Fibroblast of pulmonary artery (primary cell): ENCODE measurements at regions not wholly inside any gene's neighbourhood (a gene's known extent, or its start where the extent isn't known, plus 50 kb on each side); places are given as distances from the start of the nearest gene placed in this dataset.
"Not testable (repeated sequence)": the region's sequence is repeated elsewhere in the genome, so short reads cannot be mapped to it uniquely, and the experiment has no call there.

Experiments
- DNase-seq: peaks from one replicate; pipeline ENCODE4 v3.0.0-alpha.2; 2010; ENCODE audit warnings: low read depth
- H3K4me3 ChIP-seq: replicated peaks from 2 replicates; pipeline ENCODE4 v1.5.1; 2011; ENCODE audit warnings: low read depth, mild to moderate bottlenecking, control low read depth, low read length, moderate library complexity
- TF ChIP-seq, protein P1 (sequence below): IDR thresholded peaks from 2 replicates; pipeline ENCODE4 v1.5.1; 2011; ENCODE audit warnings: mild to moderate bottlenecking, control low read depth, low read length, inconsistent platforms; ENCODE audit errors: missing control alignments

DNA sequence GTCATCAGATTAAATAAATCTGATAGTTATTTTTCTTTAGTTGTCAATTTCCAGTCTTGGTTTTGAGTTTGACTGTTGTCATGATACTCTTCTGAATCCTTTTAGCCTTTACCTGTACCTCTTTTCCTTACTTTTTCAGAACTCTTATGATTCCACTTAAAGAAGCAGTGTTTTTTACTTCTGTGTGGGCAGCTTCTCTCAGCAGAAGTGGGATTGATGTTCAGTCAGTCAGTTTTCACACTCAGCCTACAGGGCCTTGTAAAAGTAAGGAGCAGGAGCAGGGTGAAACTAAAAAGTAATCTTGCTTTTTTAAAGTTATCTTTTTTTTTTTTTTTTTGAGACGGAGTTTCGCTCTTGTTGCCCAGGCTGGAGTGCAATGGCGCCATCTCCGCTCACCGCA, 75.1 kb downstream of the HAUS1 start:
- no peak for DNase-seq
- no peak overlapping the region for H3K4me3 ChIP-seq
- TF ChIP-seq, protein P1, sequence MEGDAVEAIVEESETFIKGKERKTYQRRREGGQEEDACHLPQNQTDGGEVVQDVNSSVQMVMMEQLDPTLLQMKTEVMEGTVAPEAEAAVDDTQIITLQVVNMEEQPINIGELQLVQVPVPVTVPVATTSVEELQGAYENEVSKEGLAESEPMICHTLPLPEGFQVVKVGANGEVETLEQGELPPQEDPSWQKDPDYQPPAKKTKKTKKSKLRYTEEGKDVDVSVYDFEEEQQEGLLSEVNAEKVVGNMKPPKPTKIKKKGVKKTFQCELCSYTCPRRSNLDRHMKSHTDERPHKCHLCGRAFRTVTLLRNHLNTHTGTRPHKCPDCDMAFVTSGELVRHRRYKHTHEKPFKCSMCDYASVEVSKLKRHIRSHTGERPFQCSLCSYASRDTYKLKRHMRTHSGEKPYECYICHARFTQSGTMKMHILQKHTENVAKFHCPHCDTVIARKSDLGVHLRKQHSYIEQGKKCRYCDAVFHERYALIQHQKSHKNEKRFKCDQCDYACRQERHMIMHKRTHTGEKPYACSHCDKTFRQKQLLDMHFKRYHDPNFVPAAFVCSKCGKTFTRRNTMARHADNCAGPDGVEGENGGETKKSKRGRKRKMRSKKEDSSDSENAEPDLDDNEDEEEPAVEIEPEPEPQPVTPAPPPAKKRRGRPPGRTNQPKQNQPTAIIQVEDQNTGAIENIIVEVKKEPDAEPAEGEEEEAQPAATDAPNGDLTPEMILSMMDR: no peak

DNA sequence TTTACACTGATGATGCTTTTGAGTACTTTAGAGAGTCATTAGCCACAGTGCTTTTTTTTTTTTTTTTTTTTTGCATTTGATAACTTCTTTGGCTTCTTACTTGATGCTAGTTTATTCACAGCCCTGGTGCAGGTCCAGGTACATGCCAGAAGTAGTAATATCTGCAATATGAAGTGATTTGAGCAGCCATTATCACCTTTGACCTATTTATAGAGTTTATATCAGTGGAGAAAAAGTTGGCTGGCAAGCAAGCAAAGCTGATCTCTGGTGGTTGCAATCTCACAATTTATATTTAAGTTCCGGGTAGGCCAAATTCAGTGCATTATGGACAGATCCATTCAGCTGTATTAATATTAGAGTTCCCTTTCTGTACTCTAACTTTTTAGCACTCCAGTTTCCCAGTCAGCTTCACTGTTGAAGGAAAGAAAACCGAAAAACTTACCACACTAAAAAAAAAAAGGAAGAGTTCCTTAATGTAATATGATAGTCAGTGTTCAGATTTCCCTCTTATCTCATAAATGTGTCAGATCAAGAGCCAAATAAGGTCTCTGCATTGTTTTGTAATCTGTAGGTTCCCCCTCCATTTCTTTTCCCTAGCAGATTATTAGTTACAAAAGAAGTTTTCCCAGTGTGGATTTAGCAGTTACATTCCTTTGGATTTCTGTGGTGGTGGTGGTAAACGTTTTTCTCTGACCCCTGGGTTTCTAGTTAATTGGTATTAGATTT, 78.6 kb downstream of the HAUS1 start:
- no peak overlapping the region for H3K4me3 ChIP-seq
- TF ChIP-seq, protein P1: no peak
- peak; percentile 34 for DNase-seq

DNA sequence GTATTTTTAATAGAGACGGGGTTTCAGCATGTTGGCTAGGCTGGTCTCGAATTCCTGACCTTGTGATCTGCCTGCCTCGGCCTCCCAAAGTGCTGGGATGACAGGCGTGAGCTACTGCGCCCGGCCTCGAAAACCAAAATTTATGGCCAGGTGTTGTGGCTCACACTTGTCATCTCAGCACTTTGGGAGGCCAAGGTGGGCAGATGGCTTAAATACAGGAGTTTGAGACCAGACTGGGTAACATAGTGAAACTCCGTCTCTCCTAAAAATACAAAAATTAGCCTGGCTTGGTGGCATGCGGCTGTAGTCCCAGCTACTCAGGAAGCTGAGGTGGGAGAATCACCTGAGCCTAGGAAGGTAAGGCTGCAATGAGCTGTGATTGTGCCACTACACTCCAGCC, 80.1 kb downstream of the HAUS1 start:
- DNase-seq, H3K4me3 ChIP-seq: not testable (repeated sequence)

DNA sequence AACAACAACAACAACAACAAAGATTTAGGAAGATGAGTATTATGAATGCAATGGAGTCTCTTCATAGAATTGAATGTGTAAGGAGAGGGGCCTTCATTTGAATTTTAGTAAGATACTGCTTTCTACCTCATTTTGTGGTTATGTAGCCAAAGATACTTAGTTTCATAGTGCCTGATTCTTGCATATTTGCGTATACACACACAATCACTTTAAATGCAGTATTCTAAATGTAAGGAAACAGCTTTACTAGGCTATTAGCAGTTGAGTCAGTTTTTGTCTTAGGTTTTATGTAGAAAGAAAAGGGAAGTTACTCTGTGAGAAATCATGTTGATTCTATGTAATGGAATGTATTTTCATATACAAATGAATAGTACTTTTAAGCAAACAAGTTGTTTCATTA, 80.5 kb downstream of the HAUS1 start:
- H3K4me3 ChIP-seq: no peak overlapping the region
- DNase-seq: no peak
- TF ChIP-seq, protein P1: no peak

DNA sequence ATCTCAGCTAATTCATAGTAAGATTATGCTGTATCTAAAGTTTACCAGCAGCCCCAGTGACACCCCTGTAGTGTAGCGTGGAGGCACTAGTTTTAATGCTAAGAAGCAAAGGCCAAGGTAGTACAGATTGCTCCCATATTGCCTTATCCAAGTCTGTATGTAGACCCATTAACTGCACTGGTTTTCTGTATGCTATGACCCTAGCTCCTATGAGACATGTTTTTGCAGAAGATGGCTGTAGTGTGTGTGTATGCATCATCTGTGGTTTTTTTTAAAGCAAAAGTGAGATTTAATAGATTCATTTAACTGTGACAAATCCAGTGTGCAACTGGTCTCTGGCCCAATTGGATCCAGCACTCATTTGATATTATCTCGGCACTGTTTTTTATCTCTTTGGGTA, 86.5 kb downstream of the HAUS1 start:
- DNase-seq: no peak
- TF ChIP-seq, protein P1: no peak
- no peak overlapping the region for H3K4me3 ChIP-seq

DNA sequence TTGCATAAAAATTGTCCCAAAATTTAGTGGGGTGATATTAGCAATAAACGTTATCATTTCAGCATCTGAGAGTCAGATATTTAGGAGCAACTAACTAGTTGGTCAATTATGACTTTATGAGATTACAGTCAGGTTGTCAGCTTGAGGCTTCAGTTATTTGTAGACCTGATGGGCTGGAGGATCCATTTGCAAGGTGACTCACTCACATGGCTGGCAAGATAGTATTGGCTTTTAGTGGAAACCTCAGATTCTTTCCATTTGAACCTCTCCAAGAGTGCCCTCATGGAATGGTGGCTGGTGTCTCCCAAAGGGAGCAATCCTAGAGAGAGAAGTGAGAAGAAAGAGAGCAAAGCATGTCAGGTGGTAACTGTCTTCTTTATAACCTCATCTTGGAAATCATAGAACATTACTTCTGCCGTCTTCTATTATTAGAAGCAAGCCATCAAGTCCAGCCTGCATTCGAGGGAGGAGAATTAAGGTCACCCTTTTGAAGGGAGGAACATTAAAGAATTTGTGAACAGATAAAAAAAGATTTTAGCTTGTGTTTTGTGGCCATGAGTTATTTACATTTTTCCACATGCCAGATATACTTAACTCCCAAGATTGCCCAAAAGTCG, 92.5 kb downstream of the HAUS1 start:
- no peak for DNase-seq
- TF ChIP-seq, protein P1: no peak
- H3K4me3 ChIP-seq: no peak overlapping the region

DNA sequence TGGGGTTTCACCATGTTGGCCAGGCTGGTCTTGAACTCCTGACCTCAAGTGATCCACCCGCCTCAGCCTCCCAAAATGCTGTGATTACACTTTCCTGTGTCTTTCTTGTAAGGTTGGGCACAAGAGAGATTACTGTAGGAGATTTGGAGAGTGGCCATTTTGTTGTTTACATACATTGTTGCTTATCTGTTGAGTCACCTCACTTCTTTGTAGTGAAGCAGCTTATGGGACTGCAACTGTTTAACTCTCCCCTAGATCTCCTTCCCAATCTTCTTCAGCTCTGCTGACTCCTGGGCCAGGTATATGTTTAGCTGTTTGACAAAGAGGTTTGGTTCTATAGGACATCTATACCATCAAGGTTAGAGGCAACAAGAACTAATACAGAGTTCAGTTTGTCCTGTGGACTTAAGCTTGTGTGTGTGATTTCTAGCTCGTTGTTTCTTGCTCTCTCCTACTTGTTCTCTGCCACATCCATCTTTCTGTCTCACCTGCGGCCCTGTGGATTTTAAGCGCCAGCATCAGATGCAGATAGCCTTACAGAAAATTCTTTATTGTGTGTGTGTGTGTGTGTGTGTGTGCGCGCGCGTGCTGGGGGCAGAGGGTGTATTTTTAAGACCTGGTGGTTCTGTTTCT, 95.4 kb downstream of the HAUS1 start:
- DNase-seq: peak; percentile 70
- no peak overlapping the region for H3K4me3 ChIP-seq
- TF ChIP-seq, protein P1: no peak

DNA sequence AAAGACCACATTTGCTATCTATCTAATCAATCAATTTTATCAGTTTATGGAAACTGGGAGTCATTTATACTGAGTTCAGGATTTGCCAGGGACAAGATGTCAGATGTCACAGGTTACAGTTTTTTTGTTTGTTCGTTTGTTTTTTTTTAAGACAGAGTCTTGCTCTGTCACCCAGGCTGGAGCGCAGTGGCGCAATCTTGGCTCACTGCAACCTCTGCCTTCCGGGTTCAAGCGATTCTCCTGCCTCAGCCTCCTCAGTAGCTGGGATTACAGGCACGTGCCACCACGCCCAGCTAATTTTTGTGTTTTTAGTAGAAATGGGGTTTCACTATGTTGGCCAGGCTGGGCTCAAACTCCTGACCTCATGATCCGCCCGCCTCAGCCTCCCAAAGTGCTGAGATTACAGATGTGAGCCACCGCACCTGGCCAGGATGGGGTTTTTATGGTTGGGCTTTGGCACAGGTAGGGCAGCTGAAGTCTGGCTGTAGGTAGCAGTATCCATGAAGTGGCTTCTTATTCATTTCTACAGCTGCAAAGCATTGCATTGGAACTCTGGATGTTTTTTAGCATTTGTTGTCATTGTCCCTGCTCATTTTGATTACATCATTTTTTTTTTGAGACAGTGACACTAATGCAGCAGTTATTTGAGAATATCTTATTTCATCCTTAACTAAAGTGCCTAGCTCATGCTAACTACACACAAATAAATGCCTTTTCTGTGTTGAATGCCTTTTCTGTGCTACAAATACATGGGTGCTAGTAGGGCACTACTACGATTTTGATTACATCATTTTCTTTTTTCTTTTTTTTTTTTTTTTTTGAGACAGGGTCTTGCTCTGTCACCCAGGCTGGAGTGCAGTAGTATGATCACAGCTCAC, 96.2 kb downstream of the HAUS1 start:
- not testable (repeated sequence) for DNase-seq

More for the DNA sequence above, 96.2 kb downstream of the HAUS1 start:
- H3K4me3 ChIP-seq: not testable (repeated sequence)
